H9 (cell line): ENCODE measurements at regions not wholly inside any gene's neighbourhood (a gene's known extent, or its start where the extent isn't known, plus 50 kb on each side); places are given as distances from the start of the nearest gene placed in this dataset.

ENCODE experiments used
- DNase-seq: peaks from one replicate; pipeline ENCODE4 v3.0.0-alpha.2; 2017
- H2AFZ ChIP-seq: one replicate; pipeline ENCODE4 v1.6.1; 2013; ENCODE audit warnings: mild to moderate bottlenecking, low read length, control low read depth, moderate library complexity
- H2AK5ac ChIP-seq: 2 replicates; pipeline ENCODE4 v1.6.1; 2013; ENCODE audit warnings: low read length, control low read depth, mixed read lengths; ENCODE audit not compliant: insufficient read length
- H2BK120ac ChIP-seq: one replicate; pipeline ENCODE4 v1.6.1; 2013; ENCODE audit warnings: low read depth, mild to moderate bottlenecking, low read length, control low read depth, inconsistent platforms; ENCODE audit not compliant: poor library complexity, severe bottlenecking
- H2BK12ac ChIP-seq: 2 replicates; pipeline ENCODE4 v1.6.1; 2013; ENCODE audit warnings: low read length, control low read depth, mixed read lengths, low read depth; ENCODE audit not compliant: insufficient read length
- H2BK15ac ChIP-seq: 2 replicates; pipeline ENCODE4 v1.6.1; 2013; ENCODE audit warnings: low read depth, low read length, control low read depth
- H2BK20ac ChIP-seq: one replicate; pipeline ENCODE4 v1.6.1; 2013; ENCODE audit warnings: low read depth, mild to moderate bottlenecking, low read length, control low read depth, inconsistent platforms; ENCODE audit not compliant: poor library complexity, severe bottlenecking
- H2BK5ac ChIP-seq: 2 replicates; pipeline ENCODE4 v1.6.1; 2013; ENCODE audit warnings: low read length, control low read depth, mixed read lengths; ENCODE audit not compliant: insufficient read length
- H3K14ac ChIP-seq: 2 replicates; pipeline ENCODE4 v1.6.1; 2013; ENCODE audit warnings: low read length, control low read depth; ENCODE audit not compliant: insufficient read depth
- H3K18ac ChIP-seq: 2 replicates; pipeline ENCODE4 v1.6.1; 2013; ENCODE audit warnings: low read depth, mild to moderate bottlenecking, mixed read lengths, low read length, control low read depth; ENCODE audit not compliant: insufficient read length
- H3K23ac ChIP-seq: 2 replicates; pipeline ENCODE4 v1.6.1; 2013; ENCODE audit warnings: low read length, control low read depth, mixed read lengths, low read depth; ENCODE audit not compliant: insufficient read length
- H3K23me2 ChIP-seq: 2 replicates; pipeline ENCODE4 v1.6.1; 2013; ENCODE audit warnings: low read depth, mild to moderate bottlenecking, mixed read lengths, low read length, control low read depth; ENCODE audit not compliant: insufficient read length, poor library complexity, severe bottlenecking
- H3K27ac ChIP-seq: 2 replicates; pipeline ENCODE4 v1.5.1; 2013; ENCODE audit warnings: low read length, control low read depth, mixed read lengths, low read depth; ENCODE audit not compliant: insufficient read length
- H3K27me3 ChIP-seq: 2 replicates; pipeline ENCODE4 v1.6.1; 2013; ENCODE audit warnings: low read length, control low read depth, inconsistent platforms; ENCODE audit not compliant: insufficient read depth
- H3K4ac ChIP-seq: 2 replicates; pipeline ENCODE4 v1.6.1; 2013; ENCODE audit warnings: low read depth, mild to moderate bottlenecking, control low read depth, inconsistent platforms, low read length, moderate library complexity
- H3K4me1 ChIP-seq: 2 replicates; pipeline ENCODE4 v1.6.1; 2013; ENCODE audit warnings: low read length, control low read depth, inconsistent platforms; ENCODE audit not compliant: insufficient read depth
- H3K4me2 ChIP-seq: 2 replicates; pipeline ENCODE4 v1.6.1; 2013; ENCODE audit warnings: low read length, control low read depth, mixed read lengths; ENCODE audit not compliant: insufficient read length, insufficient read depth
- H3K56ac ChIP-seq: 2 replicates; pipeline ENCODE4 v1.6.1; 2013; ENCODE audit warnings: low read depth, mild to moderate bottlenecking, mixed read lengths, low read length, control low read depth; ENCODE audit not compliant: insufficient read length
- H3K79me1 ChIP-seq: 2 replicates; pipeline ENCODE4 v1.6.1; 2013; ENCODE audit warnings: low read depth, mild to moderate bottlenecking, moderate library complexity, low read length, control low read depth, inconsistent platforms; ENCODE audit not compliant: insufficient read depth, poor library complexity, severe bottlenecking
- H3K79me2 ChIP-seq: 2 replicates; pipeline ENCODE4 v1.6.1; 2013; ENCODE audit warnings: low read length, control low read depth, inconsistent platforms; ENCODE audit not compliant: insufficient read depth
- H3K9ac ChIP-seq: 2 replicates; pipeline ENCODE4 v1.6.1; 2013; ENCODE audit warnings: low read length, control low read depth, mixed read lengths; ENCODE audit not compliant: insufficient read length; ENCODE audit errors: extremely low read depth
- H3K9me3 ChIP-seq: one replicate; pipeline ENCODE4 v1.6.1; 2013; ENCODE audit warnings: low read depth, low read length, inconsistent platforms; ENCODE audit not compliant: control insufficient read depth
- H3T11ph ChIP-seq: one replicate; pipeline ENCODE4 v1.6.1; 2013; ENCODE audit warnings: mild to moderate bottlenecking, low read length, control low read depth, inconsistent platforms
- H4K20me1 ChIP-seq: one replicate; pipeline ENCODE4 v1.6.1; 2013; ENCODE audit not compliant: control insufficient read depth, insufficient read length, insufficient read depth
- H4K5ac ChIP-seq: 2 replicates; pipeline ENCODE4 v1.6.1; 2013; ENCODE audit warnings: low read depth, mild to moderate bottlenecking, mixed read lengths, low read length, control low read depth; ENCODE audit not compliant: insufficient read length
- H4K8ac ChIP-seq: replicated peaks from 2 replicates; pipeline ENCODE4 v1.6.1; 2013; ENCODE audit warnings: low read length, control low read depth, mixed read lengths, low read depth; ENCODE audit not compliant: insufficient read length
- H4K91ac ChIP-seq: 2 replicates; pipeline ENCODE4 v1.6.1; 2013; ENCODE audit warnings: low read depth, mild to moderate bottlenecking, moderate library complexity, mixed read lengths, low read length, control low read depth; ENCODE audit not compliant: insufficient read length
- H3K27ac Mint-ChIP-seq, 3 experiments: 2 replicates in 2 of 3; 3 replicates in 1 of 3; pipeline ENCODE4 v1.8.0; 2020 to 2021; ENCODE audit warnings: mixed read lengths in 3 of 3, mild to moderate bottlenecking in 1 of 3, moderate library complexity in 1 of 3
- H3K27me3 Mint-ChIP-seq: 2 replicates; pipeline ENCODE4 v1.8.0; 2021; ENCODE audit warnings: low read depth, mild to moderate bottlenecking, moderate library complexity, mixed read lengths
- H3K36me3 Mint-ChIP-seq, 3 experiments: 2 replicates in 2 of 3; 3 replicates in 1 of 3; pipeline ENCODE4 v1.8.0; 2020 to 2021; ENCODE audit warnings: low read depth in 3 of 3, mixed read lengths in 3 of 3; ENCODE audit not compliant: insufficient read depth in 1 of 3
- H3K4me1 Mint-ChIP-seq, 2 experiments: 2 replicates each; pipeline ENCODE4 v1.8.0; 2020; ENCODE audit warnings: mixed read lengths in 2 of 2
- H3K4me3 Mint-ChIP-seq, 2 experiments: 2 replicates in 1 of 2; 3 replicates in 1 of 2; pipeline ENCODE4 v1.8.0; 2020 to 2021; ENCODE audit warnings: mild to moderate bottlenecking in 2 of 2, mixed read lengths in 2 of 2, moderate library complexity in 1 of 2
- H3K9me3 Mint-ChIP-seq, 2 experiments: 2 replicates in 1 of 2; 3 replicates in 1 of 2; pipeline ENCODE4 v1.8.0; 2020; ENCODE audit warnings: mild to moderate bottlenecking in 2 of 2, mixed read lengths in 2 of 2, moderate library complexity in 1 of 2
- WGBS: extraction: QIAGEN DNeasy Blood & Tissue Kit; methylation state at CpG from one replicate; pipeline ENCODE4 v1.1.7; 2013; ENCODE audit warnings: missing lambda C conversion rate, low lambda C conversion rate, mixed read lengths; ENCODE audit not compliant: insufficient read length; ENCODE audit errors: extremely low coverage; 5-methylcytosine and 5-hydroxymethylcytosine counted together
- TF ChIP-seq, protein P1 (sequence below): fragments of 200-600 bp; sonication (generic); conservative IDR thresholded peaks from 3 replicates; pipeline ENCODE4 v1.8.0; 2021; ENCODE audit warnings: antibody characterized with exemption, mild to moderate bottlenecking

DNA sequence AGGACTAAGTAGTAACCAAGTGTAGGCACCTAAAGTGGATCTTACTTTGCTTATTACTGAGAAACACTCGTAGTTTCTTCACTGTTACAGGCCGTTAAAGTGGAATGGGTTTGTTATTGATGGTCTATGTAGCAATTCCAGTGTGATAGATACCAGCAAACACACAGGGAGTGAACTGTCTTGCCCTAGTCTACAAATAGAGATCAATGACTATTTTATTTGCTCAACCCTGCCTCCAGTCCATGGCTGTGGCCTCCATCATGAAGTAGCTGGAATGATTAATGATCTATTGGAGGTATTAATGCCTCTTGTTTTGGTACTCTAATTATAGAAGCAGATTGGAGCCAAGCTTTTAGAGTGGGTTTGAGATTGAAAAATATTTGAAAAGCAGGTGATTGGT, 362.7 kb upstream of the AZI2 start:
- H3K14ac ChIP-seq: no peak overlapping the region
- H3K27me3 ChIP-seq: no peaks in the 10 kb centered on the region
- Mint-ChIP-seq H3K4me1 (peaks cover 8 to 11% of the 10 kb centered on the region in 2 experiments), H3K27me3 (no peaks in the 10 kb centered on the region), H3K36me3 (peaks cover 0 to 14% (median 3%) of the 10 kb centered on the region in 3 experiments; a peak in 3 of 7 replicates), H3K27ac (no peak overlapping the region; a peak in 1 of 7 replicates), H3K9me3 (peaks cover 0 to 3% of the 10 kb centered on the region in 2 experiments; a peak in 2 of 5 replicates), H3K4me3 (no peak overlapping the region)
- no peak overlapping the region for H2AFZ ChIP-seq
- H2BK12ac ChIP-seq: no peak overlapping the region
- H4K5ac ChIP-seq: no peak overlapping the region
- no peak overlapping the region for H4K91ac ChIP-seq
- H3K23ac ChIP-seq: no peak overlapping the region
- WGBS: no CpG with 5 or more reads among the region's 2 CpGs
- H3K23me2 ChIP-seq: no peaks in the 10 kb centered on the region
- H2BK20ac ChIP-seq: no peak overlapping the region
- no peak overlapping the region for H3K27ac ChIP-seq
- H2BK15ac ChIP-seq: no peak overlapping the region
- H4K20me1 ChIP-seq: no peaks in the 10 kb centered on the region
- no peak overlapping the region for H2BK5ac ChIP-seq
- H2AK5ac ChIP-seq: no peak overlapping the region
- H3K18ac ChIP-seq: no peak overlapping the region
- no peaks in the 10 kb centered on the region for H3K79me2 ChIP-seq
- H3K79me1 ChIP-seq: no peaks in the 10 kb centered on the region
- H3K4me2 ChIP-seq: no peak overlapping the region
- TF ChIP-seq, protein P1, sequence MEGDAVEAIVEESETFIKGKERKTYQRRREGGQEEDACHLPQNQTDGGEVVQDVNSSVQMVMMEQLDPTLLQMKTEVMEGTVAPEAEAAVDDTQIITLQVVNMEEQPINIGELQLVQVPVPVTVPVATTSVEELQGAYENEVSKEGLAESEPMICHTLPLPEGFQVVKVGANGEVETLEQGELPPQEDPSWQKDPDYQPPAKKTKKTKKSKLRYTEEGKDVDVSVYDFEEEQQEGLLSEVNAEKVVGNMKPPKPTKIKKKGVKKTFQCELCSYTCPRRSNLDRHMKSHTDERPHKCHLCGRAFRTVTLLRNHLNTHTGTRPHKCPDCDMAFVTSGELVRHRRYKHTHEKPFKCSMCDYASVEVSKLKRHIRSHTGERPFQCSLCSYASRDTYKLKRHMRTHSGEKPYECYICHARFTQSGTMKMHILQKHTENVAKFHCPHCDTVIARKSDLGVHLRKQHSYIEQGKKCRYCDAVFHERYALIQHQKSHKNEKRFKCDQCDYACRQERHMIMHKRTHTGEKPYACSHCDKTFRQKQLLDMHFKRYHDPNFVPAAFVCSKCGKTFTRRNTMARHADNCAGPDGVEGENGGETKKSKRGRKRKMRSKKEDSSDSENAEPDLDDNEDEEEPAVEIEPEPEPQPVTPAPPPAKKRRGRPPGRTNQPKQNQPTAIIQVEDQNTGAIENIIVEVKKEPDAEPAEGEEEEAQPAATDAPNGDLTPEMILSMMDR: no peak
- no peaks in the 10 kb centered on the region for H3K9me3 ChIP-seq
- H3K4me1 ChIP-seq: no peaks in the 10 kb centered on the region
- no peak overlapping the region for H3K56ac ChIP-seq
- no peak overlapping the region for H3K4ac ChIP-seq
- H3T11ph ChIP-seq: no peak overlapping the region
- H4K8ac ChIP-seq: no peak overlapping the region
- no peak for DNase-seq
- H3K9ac ChIP-seq: no peak overlapping the region
- H2BK120ac ChIP-seq: no peak overlapping the region
